ENCODE measurements at regions not wholly inside any gene's neighbourhood (a gene's known extent, or its start where the extent isn't known, plus 50 kb on each side); places are given as distances from the start of the nearest gene placed in this dataset.

- Histone ChIP-seq H2AFZ (no peak overlapping the region), H3K27me3 (ENCODE audit: insufficient read depth) (no peaks in the 10 kb centered on the region), H3K4me3 (no peak overlapping the region), H3K79me2 (replicated peaks; ENCODE audit: insufficient read depth) (no peaks in the 10 kb centered on the region), H3K4me2 (no peak overlapping the region), H4K20me1 (replicated peaks; ENCODE audit: insufficient read depth) (no peaks in the 10 kb centered on the region), H3K9me2 (ENCODE audit: insufficient read depth) (no peaks in the 10 kb centered on the region), H3K27ac (ENCODE audit: low read depth) (no peak overlapping the region), H3K36me3 (ENCODE audit: insufficient read depth) (no peaks in the 10 kb centered on the region), H3K4me1 (ENCODE audit: insufficient read depth) (peaks cover 4% of the 10 kb centered on the region; the same call in 1 of the 2 replicates), H3F3A (replicated peaks; ENCODE audit: low read depth) (no peaks in the 10 kb centered on the region)
- TF ChIP-seq ETS1 (IDR thresholded peaks at IDR 0.05) (no peak), CTCF (conservative IDR thresholded peaks at IDR 0.05; ENCODE audit: low read depth in 2 of 2) (no peak), POLR2AphosphoS5 (IDR thresholded peaks at IDR 0.05; ENCODE audit: low read depth) (no peak), JUNB (IDR thresholded peaks at IDR 0.05; ENCODE audit: unreplicated experiment) (no peak), REST (IDR thresholded peaks at IDR 0.05; ENCODE audit: unreplicated experiment) (no peak), ZNF331 (CRISPR knock-in tag; IDR thresholded peaks at IDR 0.05; ENCODE audit: low read depth) (no peak), CREB1 (CRISPR knock-in tag; IDR thresholded peaks at IDR 0.05; ENCODE audit: low read depth) (no peak), STAT1 (IDR thresholded peaks at IDR 0.05; ENCODE audit: unreplicated experiment) (no peak), EZH2 (IDR thresholded peaks at IDR 0.05; ENCODE audit: low read depth, unreplicated experiment) (no peak), NANOG (IDR thresholded peaks at IDR 0.05; ENCODE audit: borderline replicate concordance) (no peak), ZNF462 (CRISPR knock-in tag; IDR thresholded peaks at IDR 0.05) (no peak), ZNF114 (CRISPR knock-in tag; IDR thresholded peaks at IDR 0.05) (no peak), EZH2phosphoT487 (IDR thresholded peaks at IDR 0.05; ENCODE audit: unreplicated experiment) (no peak)
- Mint-ChIP-seq H3K4me1 (peaks cover 9% of the 10 kb centered on the region; the same call in 2 of the 3 replicates), H3K27ac (no peak overlapping the region), H3K27me3 (ENCODE audit: insufficient read depth, low read depth, poor library complexity) (peaks cover 20% of the 10 kb centered on the region), H3K36me3 (ENCODE audit: low read depth) (no peaks in the 10 kb centered on the region), H3K4me3 (no peak overlapping the region), H3K9me3 (no peaks in the 10 kb centered on the region)
- ATAC-seq, result no peak
- no peak for DNase-seq (ENCODE audit: low spot score)
Observed at GRCh38 chr2:120562218-120563005, 173.3 kb upstream of the GLI2 start.
